ENCODE measurements at regions not wholly inside any gene's neighbourhood (a gene's known extent, or its start where the extent isn't known, plus 50 kb on each side); places are given as distances from the start of the nearest gene placed in this dataset.

DNA sequence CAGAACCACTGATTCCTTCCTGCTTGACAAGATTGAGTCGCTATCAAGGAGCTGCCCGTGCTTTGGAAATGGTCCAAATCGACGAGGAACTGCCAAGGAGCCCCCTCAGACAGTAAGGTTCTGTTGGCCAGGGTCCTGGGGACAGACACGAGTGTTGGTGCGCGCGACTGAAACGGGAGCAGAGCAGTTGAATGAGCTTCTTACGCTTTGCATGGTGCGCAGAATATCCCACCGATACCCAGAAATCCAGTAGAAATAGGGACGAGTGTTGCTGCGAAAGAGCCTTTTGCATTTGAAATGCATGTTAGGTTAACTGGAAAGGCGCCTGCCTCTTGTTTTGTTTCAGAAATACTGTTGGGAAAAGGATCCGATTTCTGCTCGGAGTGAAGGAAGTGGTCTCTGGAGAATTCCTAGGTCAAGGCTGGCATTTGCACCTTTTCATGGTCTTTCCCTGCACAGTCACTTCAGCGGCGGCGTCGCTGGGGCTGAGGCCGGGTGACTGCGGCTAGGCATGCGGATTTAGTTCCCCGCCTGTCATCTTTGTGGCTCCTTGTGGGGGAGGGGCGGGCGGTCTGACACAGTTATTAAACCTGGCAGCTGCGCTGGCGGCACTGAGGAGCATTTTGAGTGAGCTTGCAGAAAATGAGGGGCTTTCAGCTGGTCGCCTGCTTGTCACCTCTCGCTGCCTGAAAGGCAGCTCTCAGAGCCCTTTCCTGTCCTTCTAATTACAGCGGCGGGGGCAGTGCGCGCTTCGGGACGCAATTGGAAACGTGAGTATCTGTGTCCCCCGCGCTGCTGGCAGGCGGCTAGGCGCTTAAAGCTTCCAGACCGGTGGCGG lies 51.5 kb upstream of the TRIM2 start:
- TF ChIP-seq, protein P1, sequence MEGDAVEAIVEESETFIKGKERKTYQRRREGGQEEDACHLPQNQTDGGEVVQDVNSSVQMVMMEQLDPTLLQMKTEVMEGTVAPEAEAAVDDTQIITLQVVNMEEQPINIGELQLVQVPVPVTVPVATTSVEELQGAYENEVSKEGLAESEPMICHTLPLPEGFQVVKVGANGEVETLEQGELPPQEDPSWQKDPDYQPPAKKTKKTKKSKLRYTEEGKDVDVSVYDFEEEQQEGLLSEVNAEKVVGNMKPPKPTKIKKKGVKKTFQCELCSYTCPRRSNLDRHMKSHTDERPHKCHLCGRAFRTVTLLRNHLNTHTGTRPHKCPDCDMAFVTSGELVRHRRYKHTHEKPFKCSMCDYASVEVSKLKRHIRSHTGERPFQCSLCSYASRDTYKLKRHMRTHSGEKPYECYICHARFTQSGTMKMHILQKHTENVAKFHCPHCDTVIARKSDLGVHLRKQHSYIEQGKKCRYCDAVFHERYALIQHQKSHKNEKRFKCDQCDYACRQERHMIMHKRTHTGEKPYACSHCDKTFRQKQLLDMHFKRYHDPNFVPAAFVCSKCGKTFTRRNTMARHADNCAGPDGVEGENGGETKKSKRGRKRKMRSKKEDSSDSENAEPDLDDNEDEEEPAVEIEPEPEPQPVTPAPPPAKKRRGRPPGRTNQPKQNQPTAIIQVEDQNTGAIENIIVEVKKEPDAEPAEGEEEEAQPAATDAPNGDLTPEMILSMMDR (conservative IDR thresholded peaks at IDR 0.05 in 1 of 2, IDR thresholded peaks at IDR 0.05 in 1 of 2; ENCODE audit: low read depth in 1 of 2, low read length in 2 of 2): no peak
- no peak for TF ChIP-seq EZH2 (IDR thresholded peaks at IDR 0.05; ENCODE audit: low read length, missing control alignments)
